Ishikawa (cell line): ENCODE measurements at regions not wholly inside any gene's neighbourhood (a gene's known extent, or its start where the extent isn't known, plus 50 kb on each side); places are given as distances from the start of the nearest gene placed in this dataset.

Source experiments
- CEBPB ChIP-seq: IDR thresholded peaks from 2 replicates; pipeline ENCODE4 v1.6.1; 2012
- CREB1 ChIP-seq: IDR thresholded peaks from 2 replicates; pipeline ENCODE4 v1.6.1; 2012; ENCODE audit warnings: low read depth
- EGR1 ChIP-seq: IDR thresholded peaks from 2 replicates; pipeline ENCODE4 v1.6.1; 2012
- EP300 ChIP-seq: IDR thresholded peaks from 2 replicates; pipeline ENCODE4 v1.6.1; 2012; ENCODE audit warnings: borderline replicate concordance
- FOXM1 ChIP-seq: IDR thresholded peaks from 2 replicates; pipeline ENCODE4 v1.6.1; 2012; ENCODE audit warnings: low read depth, borderline replicate concordance
- MAX ChIP-seq: IDR thresholded peaks from 2 replicates; pipeline ENCODE4 v1.6.1; 2012
- NFIC ChIP-seq: IDR thresholded peaks from 2 replicates; pipeline ENCODE4 v1.6.1; 2012
- RAD21 ChIP-seq: IDR thresholded peaks from 2 replicates; pipeline ENCODE4 v1.6.1; 2012; ENCODE audit warnings: low read depth
- REST ChIP-seq: IDR thresholded peaks from 2 replicates; pipeline ENCODE4 v1.6.1; 2012; ENCODE audit warnings: low read depth, mild to moderate bottlenecking
- TAF1 ChIP-seq: IDR thresholded peaks from 2 replicates; pipeline ENCODE4 v1.6.1; 2012; ENCODE audit warnings: low read depth, mild to moderate bottlenecking
- TCF12 ChIP-seq: IDR thresholded peaks from 2 replicates; pipeline ENCODE4 v1.6.1; 2012; ENCODE audit warnings: low read depth
- TEAD4 ChIP-seq: IDR thresholded peaks from 2 replicates; pipeline ENCODE4 v1.6.1; 2012
- USF1 ChIP-seq: IDR thresholded peaks from 2 replicates; pipeline ENCODE4 v1.6.1; 2012
- YY1 ChIP-seq: IDR thresholded peaks from 2 replicates; pipeline ENCODE4 v1.6.1; 2012; ENCODE audit warnings: low read depth
- ZBTB7A ChIP-seq: IDR thresholded peaks from 2 replicates; pipeline ENCODE4 v1.6.1; 2012; ENCODE audit warnings: low read depth

GRCh38 chr15:26051761-26052675 is 188.9 kb upstream of the ATP10A start:
- TF ChIP-seq MAX (no peak), YY1 (no peak), TAF1 (no peak), REST (no peak), USF1 (no peak), EGR1 (no peak)

GRCh38 chr15:26050984-26051383 is 187.9 kb upstream of the ATP10A start:
- TF ChIP-seq CEBPB (no peak), EP300 (no peak), USF1 (no peak), TCF12 (no peak), TEAD4 (no peak), MAX (no peak), CREB1 (no peak), NFIC (no peak), ZBTB7A (no peak), FOXM1 (no peak), REST (no peak), TAF1 (no peak), EGR1 (no peak), YY1 (no peak), RAD21 (no peak)

- TF ChIP-seq MAX (no peak), RAD21 (no peak), USF1 (no peak), NFIC (no peak), TEAD4 (no peak), EGR1 (no peak), CEBPB (no peak), FOXM1 (no peak), ZBTB7A (no peak), CREB1 (no peak), TCF12 (no peak)
Measured at GRCh38 chr15:26049900-26050657, 187.0 kb upstream of the ATP10A start.

- TF ChIP-seq CEBPB (no peak), EGR1 (no peak), MAX (no peak), YY1 (no peak)
Measured at GRCh38 chr15:26048669-26049068, 185.5 kb upstream of the ATP10A start.

- TF ChIP-seq USF1 = no peak
- TF ChIP-seq EP300 = no peak
- TF ChIP-seq REST = no peak
- TF ChIP-seq TAF1 = no peak
- TF ChIP-seq TEAD4 = no peak
- no peak for TF ChIP-seq EGR1
- no peak for TF ChIP-seq MAX
- TF ChIP-seq CREB1 = no peak
- no peak for TF ChIP-seq FOXM1
- no peak for TF ChIP-seq RAD21
Measured at GRCh38 chr15:26045516-26045915, 182.4 kb upstream of the ATP10A start.
